ENCODE measurements at regions not wholly inside any gene's neighbourhood (a gene's known extent, or its start where the extent isn't known, plus 50 kb on each side); places are given as distances from the start of the nearest gene placed in this dataset.

- TF ChIP-seq CTCF (IDR thresholded peaks at IDR 0.05; ENCODE audit: insufficient read depth, low read depth, low read length, missing control alignments), result no peak
- DNase-seq (ENCODE audit: low read depth), result no peak
- H3K4me3 ChIP-seq (ENCODE audit: low read length), result no peak overlapping the region
These were observed 451.3 kb downstream of the NTRK3 start for GRCh38 chr15:87805117-87805820.

GRCh38 chr15:87804451-87804850, 452.1 kb downstream of the NTRK3 start:
- no peak overlapping the region for H3K4me3 ChIP-seq (ENCODE audit: low read length)
- no peak for TF ChIP-seq CTCF (IDR thresholded peaks at IDR 0.05; ENCODE audit: insufficient read depth, low read depth, low read length, missing control alignments)
- no peak for DNase-seq (ENCODE audit: low read depth)

- no peak overlapping the region for H3K4me3 ChIP-seq (ENCODE audit: low read length)
- TF ChIP-seq CTCF (IDR thresholded peaks at IDR 0.05; ENCODE audit: insufficient read depth, low read depth, low read length, missing control alignments), result no peak
- no peak for DNase-seq (ENCODE audit: low read depth)
These were observed 456.7 kb downstream of the NTRK3 start for GRCh38 chr15:87799838-87800237.

- DNase-seq (ENCODE audit: low read depth), result no peak
- H3K4me3 ChIP-seq (ENCODE audit: low read length), result no peak overlapping the region
- TF ChIP-seq CTCF (IDR thresholded peaks at IDR 0.05; ENCODE audit: insufficient read depth, low read depth, low read length, missing control alignments), result no peak
These were observed 457.1 kb downstream of the NTRK3 start for GRCh38 chr15:87799428-87799827.

- no peak for TF ChIP-seq CTCF (IDR thresholded peaks at IDR 0.05; ENCODE audit: insufficient read depth, low read depth, low read length, missing control alignments)
- no peak overlapping the region for H3K4me3 ChIP-seq (ENCODE audit: low read length)
- no peak for DNase-seq (ENCODE audit: low read depth)
These were observed 462.8 kb downstream of the NTRK3 start for GRCh38 chr15:87793725-87794124.

- TF ChIP-seq CTCF (IDR thresholded peaks at IDR 0.05; ENCODE audit: insufficient read depth, low read depth, low read length, missing control alignments), result no peak
- no peak for DNase-seq (ENCODE audit: low read depth)
- no peak overlapping the region for H3K4me3 ChIP-seq (ENCODE audit: low read length)
These were observed 464.1 kb downstream of the NTRK3 start for GRCh38 chr15:87792250-87793040.

Data from epithelial cell of esophagus (primary cell).